ENCODE measurements at regions not wholly inside any gene's neighbourhood (a gene's known extent, or its start where the extent isn't known, plus 50 kb on each side); places are given as distances from the start of the nearest gene placed in this dataset.
"Not testable (repeated sequence)": the region's sequence is repeated elsewhere in the genome, so short reads cannot be mapped to it uniquely, and the experiment has no call there.

DNA sequence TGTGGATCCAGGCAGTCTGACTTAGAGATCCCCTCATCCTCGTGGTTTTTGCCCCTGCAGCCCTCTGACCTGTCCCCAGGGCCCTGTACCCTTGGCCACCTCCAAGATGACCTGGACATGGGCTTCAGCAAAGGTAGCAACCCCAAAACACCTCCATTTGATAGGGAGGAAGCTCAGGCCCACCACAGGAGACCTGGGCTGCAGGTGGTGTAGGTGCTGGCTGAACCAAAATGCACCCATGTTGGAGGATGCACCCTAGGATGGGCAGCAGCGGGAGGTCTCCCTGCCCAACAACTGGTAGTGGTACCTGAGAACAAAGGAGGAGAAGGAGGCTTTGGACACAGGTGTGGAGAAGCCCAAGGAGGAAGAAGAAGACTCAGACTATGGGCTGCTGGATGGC lies 188.7 kb downstream of the ZNF716 start:
- no peak overlapping the region for H3K4me3 Mint-ChIP-seq
- H3K4me1 Mint-ChIP-seq, result no peaks in the 10 kb centered on the region
- H3K27ac Mint-ChIP-seq, result no peak overlapping the region
- no peak for ATAC-seq
- no peaks in the 10 kb centered on the region for H3K27me3 Mint-ChIP-seq
- H3K9me3 Mint-ChIP-seq, result peaks cover 0 to 27% of the 10 kb centered on the region in 2 donors
- no peak for DNase-seq

DNA sequence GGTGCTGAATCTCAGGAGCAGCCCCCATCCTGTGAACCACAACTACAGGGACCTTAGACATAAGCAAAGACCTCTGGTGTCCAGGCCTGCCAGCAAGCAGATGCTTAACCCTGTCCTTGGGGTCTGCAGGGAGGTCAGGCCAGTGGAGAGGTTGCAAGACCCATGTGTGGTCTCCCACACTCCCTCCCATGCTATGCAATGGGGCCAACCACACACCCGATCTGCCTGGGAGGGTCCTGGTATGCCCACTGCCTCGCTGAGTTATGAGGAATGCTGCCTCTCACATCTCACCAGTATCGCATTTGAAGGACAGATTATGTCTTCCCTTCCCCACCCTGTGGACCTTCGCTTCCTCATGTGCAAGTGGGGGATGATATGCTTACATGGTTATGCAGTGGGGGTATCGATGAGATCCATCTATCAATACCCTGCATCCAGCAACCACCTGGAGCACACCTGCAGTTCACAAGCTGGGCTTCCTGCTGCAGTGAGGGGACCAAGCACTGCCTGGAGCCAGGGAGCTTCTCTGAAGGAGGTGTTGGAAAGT lies 191.6 kb downstream of the ZNF716 start:
- Mint-ChIP-seq H3K27me3 (no peaks in the 10 kb centered on the region), H3K27ac (no peak overlapping the region), H3K9me3 (peaks cover 0 to 39% of the 10 kb centered on the region in 2 donors), H3K4me1 (no peaks in the 10 kb centered on the region), H3K4me3 (no peak overlapping the region)
- no peak for ATAC-seq
- DNase-seq, result no peak

DNA sequence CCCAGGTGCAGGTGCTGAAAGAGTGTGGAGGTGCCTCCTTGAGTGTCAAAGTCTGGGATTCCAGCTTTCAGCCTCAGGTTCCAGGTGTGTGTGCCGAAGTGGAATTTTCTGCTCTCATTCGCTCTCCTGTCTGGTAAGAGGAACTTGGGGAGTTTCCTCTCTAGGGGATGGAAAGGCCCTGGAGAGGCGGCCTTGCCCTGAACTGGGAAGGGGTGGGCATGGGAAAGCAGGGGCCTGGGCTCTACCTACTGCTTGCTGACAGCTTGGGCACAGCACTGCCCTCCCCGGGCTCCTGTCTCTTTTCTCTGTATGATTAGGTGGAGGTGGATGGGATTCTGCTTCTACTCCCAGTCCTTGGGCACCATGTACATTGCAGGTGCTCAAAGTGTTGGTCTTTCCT lies 192.8 kb downstream of the ZNF716 start:
- DNase-seq (no peak), ATAC-seq (no peak)
- Mint-ChIP-seq H3K9me3 (peaks cover 0 to 45% of the 10 kb centered on the region in 2 donors), H3K4me1 (no peaks in the 10 kb centered on the region), H3K27ac (no peak overlapping the region), H3K27me3 (no peaks in the 10 kb centered on the region), H3K4me3 (no peak overlapping the region)

DNA sequence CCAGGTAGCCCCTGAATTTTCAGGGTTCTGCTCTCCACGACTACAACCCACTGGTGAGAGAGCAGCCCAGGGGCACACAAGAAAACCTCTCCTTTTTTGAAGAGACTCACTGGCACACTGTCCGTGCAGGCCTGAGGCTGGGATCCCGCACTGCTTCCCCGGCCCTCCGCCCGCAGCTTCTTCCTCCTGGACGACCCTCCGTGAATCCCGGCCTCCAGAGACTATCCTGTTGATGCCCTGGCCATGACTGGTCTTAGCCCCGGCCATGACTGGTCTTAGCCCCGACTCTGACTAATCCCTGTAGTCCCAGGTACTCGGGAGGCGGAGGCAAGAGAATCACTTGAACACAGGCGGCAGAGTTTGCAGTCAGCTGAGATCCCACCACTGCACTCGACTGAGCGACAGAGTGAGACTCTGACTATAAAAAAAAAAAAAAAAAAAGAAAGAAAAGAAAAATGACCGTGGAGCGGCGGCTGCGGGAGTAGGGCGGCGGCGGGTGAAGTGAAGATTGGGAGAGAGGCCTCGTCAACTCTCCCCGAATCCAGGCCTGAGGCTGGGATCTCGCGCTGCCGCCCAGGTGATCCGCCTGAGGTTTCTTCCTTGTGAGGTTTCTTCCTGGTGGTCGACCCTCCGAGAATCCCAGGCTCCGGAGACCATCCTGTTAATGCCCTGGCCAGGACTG lies 196.4 kb downstream of the ZNF716 start:
- Mint-ChIP-seq H3K4me3 (no peak overlapping the region), H3K9me3 (peaks cover 10 to 65% of the 10 kb centered on the region in 2 donors), H3K27ac (no peak overlapping the region), H3K4me1 (no peaks in the 10 kb centered on the region), H3K27me3 (no peaks in the 10 kb centered on the region)
- DNase-seq, result no peak
- ATAC-seq, result no peak

DNA sequence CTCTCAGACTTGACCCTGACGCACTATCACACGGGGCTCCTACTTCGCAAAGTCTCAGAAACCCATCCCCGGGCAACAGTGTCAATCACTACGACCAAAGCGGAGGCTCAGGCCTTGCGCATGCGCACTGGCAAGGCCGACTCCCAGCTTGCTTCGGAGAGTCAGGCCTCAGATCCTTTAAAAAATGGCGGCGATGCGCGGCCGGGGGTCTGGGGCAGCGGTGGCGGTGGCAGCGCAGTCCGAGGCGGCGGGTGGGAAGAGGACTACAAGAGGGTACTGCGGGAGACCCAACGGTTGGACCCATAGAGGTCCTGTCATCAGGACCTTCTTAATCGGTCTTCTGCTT lies 196.9 kb downstream of the ZNF716 start:
- ATAC-seq (no peak), DNase-seq (no peak)
- H3K9me3 Mint-ChIP-seq, result peaks cover 10 to 67% of the 10 kb centered on the region in 2 donors
- no peaks in the 10 kb centered on the region for H3K4me1 Mint-ChIP-seq
- H3K27ac Mint-ChIP-seq, result no peak overlapping the region
- H3K27me3 Mint-ChIP-seq, result no peaks in the 10 kb centered on the region
- H3K4me3 Mint-ChIP-seq, result no peak overlapping the region

DNA sequence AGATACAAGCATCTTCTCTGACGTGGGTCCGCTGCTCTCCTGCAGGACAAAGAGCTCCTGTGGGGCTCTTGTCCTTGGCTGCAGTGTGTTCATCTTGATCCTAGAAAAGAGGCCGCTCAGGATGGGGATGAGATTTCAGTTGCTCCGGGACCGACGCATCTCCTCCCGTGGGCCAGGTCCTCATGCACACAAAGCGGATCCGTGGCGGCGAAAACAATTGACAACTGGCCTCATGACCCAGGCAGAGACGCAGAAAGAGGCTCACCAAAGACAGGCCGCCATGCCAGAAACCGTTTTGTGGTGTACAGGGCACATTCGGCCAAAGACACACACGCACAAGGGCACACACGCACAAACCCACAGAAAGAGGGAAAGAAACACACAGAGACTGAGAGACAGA lies 200.4 kb downstream of the ZNF716 start:
- DNase-seq, H3K4me1 Mint-ChIP-seq, H3K27me3 Mint-ChIP-seq, ATAC-seq, H3K27ac Mint-ChIP-seq, H3K4me3 Mint-ChIP-seq: not testable (repeated sequence)
- H3K9me3 Mint-ChIP-seq, result peaks cover 20 to 63% of the 10 kb centered on the region in 2 donors

DNA sequence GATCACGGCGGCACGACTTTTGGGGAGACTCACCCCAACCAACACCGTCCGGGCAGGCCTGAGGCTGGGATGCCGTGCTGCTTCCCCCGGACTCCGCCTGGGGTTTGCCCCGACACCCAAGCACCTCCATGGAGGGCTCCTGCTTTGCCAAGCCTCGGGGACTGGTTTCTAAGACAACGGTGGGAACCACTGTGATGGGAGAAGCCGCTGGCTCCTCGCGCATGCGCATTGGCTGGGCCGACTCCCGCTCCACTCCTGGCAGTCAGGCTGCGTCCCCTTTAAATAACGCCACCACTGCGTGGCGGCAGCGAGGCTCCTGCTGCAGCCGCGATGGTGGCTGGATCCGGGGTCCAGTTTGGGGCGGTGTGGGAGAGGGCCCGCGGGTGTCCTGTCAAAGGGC lies 201.0 kb downstream of the ZNF716 start:
- Mint-ChIP-seq H3K4me3 (no peak overlapping the region), H3K27me3 (no peaks in the 10 kb centered on the region), H3K27ac (no peak overlapping the region), H3K4me1 (no peaks in the 10 kb centered on the region), H3K9me3 (peaks cover 20 to 57% of the 10 kb centered on the region in 2 donors)
- ATAC-seq (no peak), DNase-seq (no peak)

DNA sequence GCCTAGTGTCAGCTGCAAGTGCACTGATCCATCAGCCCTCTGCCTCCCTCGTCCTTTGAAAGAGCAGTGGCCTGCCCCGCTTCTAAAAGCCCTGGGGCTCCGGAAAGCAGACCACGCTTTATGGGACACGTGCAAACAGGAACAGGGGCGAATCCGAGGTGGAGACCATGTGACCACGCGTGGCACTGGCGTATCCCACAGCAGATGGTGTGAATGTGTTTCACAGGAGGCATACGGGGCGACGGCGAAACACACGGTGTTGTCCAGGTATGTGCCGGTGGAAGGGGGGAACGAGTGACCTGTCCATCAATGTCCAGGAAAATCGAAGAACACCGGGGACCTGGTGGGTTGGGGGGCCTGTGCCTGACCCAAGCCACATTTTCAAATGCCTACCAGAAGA lies 201.6 kb downstream of the ZNF716 start:
- H3K27ac Mint-ChIP-seq, DNase-seq, H3K4me1 Mint-ChIP-seq, ATAC-seq, H3K4me3 Mint-ChIP-seq, H3K27me3 Mint-ChIP-seq: not testable (repeated sequence)
- H3K9me3 Mint-ChIP-seq, result peaks cover 20 to 54% of the 10 kb centered on the region in 2 donors

DNA sequence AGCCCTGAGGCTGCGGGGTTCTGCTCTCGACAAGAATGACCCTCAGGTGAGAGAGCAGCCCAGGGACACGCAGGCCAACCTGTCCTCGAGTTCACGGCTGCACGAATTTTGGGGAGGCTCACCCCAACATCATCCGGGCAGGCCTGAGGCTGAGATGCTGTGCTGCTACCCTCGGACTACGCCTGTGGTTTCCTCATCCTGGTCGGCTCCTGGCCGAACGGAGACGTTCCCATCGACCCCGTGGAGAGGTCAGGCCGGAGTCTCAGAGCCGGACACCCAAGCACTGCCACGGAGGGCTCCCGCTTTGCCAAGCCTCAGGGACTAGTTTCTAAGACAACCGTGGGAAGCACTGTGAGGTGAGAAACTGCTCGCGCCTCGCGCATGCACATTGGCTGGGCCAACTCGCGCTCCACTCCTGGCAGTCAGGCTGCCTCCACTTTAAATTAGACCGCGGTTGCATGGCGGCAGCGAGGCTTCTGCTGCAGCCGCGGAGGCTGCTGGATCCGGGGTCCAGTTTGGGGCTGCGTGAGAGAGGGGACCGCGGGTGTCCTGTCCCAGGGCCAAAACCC lies 203.4 kb downstream of the ZNF716 start:
- DNase-seq (no peak), ATAC-seq (no peak)
- Mint-ChIP-seq H3K4me3 (no peak overlapping the region), H3K9me3 (peaks cover 26 to 47% of the 10 kb centered on the region in 2 donors), H3K27ac (no peak overlapping the region), H3K4me1 (no peaks in the 10 kb centered on the region), H3K27me3 (no peaks in the 10 kb centered on the region)

DNA sequence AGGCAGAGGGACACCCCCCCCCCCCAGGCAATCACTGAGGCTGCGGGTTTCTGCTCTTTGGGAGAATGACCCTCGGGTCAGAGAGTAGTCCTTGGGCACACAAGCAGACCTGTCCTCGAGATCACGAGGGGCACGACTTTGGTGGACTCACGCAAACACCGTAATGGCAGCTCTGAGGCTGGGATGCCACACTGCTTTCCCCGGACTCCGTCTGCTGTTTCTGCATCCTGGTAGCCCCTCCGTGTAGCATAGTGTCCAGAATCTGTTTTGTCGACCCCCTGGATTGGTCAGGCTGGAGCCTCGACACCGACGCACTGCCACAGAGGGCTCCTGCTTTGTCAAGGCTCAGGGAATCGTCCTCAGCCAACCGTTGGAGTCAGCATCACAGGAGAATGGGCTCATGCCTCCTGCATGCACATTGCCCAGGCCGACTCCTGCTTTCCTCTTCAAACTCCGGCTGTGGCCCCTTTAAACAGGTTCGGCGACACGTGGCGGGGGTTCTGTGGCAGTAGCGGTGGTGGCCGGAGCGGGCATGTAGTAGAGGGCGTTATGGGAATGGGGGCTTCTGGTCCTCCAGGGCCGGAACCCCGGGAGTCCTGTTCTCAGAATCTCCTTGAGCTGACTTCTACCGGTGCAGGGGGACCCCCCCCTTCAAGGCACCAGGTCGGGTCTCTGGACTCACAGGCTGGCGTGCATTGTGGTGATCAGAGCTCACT lies 205.3 kb downstream of the ZNF716 start:
- not testable (repeated sequence) for H3K27ac Mint-ChIP-seq, H3K4me1 Mint-ChIP-seq, ATAC-seq, H3K4me3 Mint-ChIP-seq, H3K27me3 Mint-ChIP-seq, DNase-seq
- H3K9me3 Mint-ChIP-seq, result peaks cover 26 to 48% of the 10 kb centered on the region in 2 donors

DNA sequence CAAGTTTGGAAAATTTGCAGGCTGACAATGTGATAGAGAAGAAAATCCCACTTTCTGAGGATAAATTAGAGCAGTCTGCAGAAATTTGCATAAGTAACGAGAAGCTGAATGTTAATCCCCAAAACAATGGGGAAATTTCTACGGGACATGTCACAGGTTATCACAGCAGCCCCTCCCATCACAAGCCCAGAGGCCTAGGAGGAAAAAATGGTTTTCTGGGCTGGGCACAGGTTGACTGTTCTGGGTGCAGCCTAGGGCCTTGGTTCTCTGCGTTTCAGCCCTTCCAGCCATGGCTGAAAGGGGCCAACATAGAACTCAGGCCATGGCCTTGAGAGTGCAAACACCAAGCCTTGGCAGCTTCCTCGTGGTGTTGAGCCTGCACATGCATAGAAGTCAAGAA lies 209.2 kb downstream of the ZNF716 start:
- H3K27ac Mint-ChIP-seq, H3K4me1 Mint-ChIP-seq, H3K4me3 Mint-ChIP-seq, H3K27me3 Mint-ChIP-seq, ATAC-seq, DNase-seq: not testable (repeated sequence)
- peaks cover 19 to 20% of the 10 kb centered on the region in 2 donors for H3K9me3 Mint-ChIP-seq

DNA sequence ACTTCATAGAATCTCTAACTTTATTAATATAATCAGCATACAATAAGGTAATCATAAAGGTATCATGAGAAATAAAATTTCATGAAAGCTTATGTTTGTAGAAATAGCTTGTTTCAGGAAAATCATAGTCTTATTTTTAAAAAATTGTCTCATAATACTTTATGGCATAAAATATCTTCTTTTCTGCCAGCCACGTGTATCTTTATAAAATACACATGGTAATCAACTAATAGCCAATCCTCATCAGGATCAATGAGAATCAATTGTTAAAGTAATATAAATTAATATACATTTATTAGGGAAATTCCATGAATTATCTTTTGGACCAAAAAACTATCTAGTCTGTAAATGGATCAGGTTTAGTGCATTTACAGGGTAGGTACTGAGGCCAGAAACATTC lies 227.0 kb downstream of the ZNF716 start:
- ATAC-seq, H3K4me1 Mint-ChIP-seq, DNase-seq, H3K9me3 Mint-ChIP-seq, H3K27me3 Mint-ChIP-seq, H3K4me3 Mint-ChIP-seq, H3K27ac Mint-ChIP-seq: not testable (repeated sequence)

DNA sequence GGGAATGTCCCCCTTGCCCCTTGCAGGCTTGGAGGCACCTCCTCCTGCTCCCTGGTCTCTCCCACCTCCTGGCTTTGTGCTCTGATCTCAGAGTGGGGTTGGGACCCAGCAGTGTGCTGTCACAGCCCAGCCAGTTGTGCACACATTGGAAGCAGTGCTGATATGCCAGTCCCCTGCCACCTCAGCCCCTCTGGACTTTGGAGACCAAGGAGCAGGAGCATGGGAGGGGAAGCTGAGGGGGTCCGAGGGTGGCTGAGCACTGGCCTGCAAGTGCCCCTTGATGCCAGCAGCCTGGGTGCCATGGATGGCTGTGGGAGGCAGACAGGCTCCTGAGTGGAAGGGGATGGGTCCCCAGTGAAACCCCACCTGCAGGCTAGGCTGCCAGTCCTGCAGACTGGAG lies 235.4 kb downstream of the ZNF716 start:
- Mint-ChIP-seq H3K9me3 (peaks cover 6 to 12% of the 10 kb centered on the region in 2 donors), H3K4me3 (no peak overlapping the region), H3K27ac (no peak overlapping the region), H3K4me1 (no peaks in the 10 kb centered on the region), H3K27me3 (no peaks in the 10 kb centered on the region)
- DNase-seq (no peak), ATAC-seq (no peak)
